HEK293 (cell line): ENCODE measurements at regions not wholly inside any gene's neighbourhood (a gene's known extent, or its start where the extent isn't known, plus 50 kb on each side); places are given as distances from the start of the nearest gene placed in this dataset.

ENCODE experiments used
- CTCF ChIA-PET: fragments of 350-600 bp; formaldehyde crosslinking; extraction: SDS; loops from one replicate; lab custom pipeline; 2021; ENCODE audit warnings: antibody characterized with exemption; lab: Yijun Ruan, JAX
- POLR2A ChIA-PET: fragments of 300-600 bp; formaldehyde crosslinking; extraction: SDS; loops from one replicate; lab custom pipeline; 2020; ENCODE audit warnings: antibody characterized with exemption, inconsistent platforms; lab: Yijun Ruan, JAX
- H3K27ac ChIP-seq: fragments of 200-500 bp; sonication (Bioruptor generic); 2 replicates; pipeline ENCODE4 v1.5.1; 2014; ENCODE audit warnings: low read depth, low read length, control low read depth, inconsistent platforms; ENCODE audit errors: extremely low read depth
- H3K36me3 ChIP-seq, 2 experiments: fragments of 200-500 bp in 1 of 2; sonication (Bioruptor generic) in 1 of 2; 1 replicate in 1 of 2; 2 replicates in 1 of 2; pipeline ENCODE4 v1.5.1; 2014 to 2017; ENCODE audit warnings: inconsistent platforms in 2 of 2, low read length in 2 of 2; ENCODE audit not compliant: control insufficient read depth in 2 of 2, insufficient read depth in 1 of 2
- H3K4me1 ChIP-seq: fragments of 200-500 bp; sonication (Bioruptor generic); 2 replicates; pipeline ENCODE4 v1.5.1; 2014; ENCODE audit warnings: mild to moderate bottlenecking, low read length, inconsistent platforms; ENCODE audit not compliant: control insufficient read depth, insufficient read depth
- H3K4me3 ChIP-seq: 2 replicates; pipeline ENCODE4 v1.5.1; 2011; ENCODE audit warnings: low read depth, mild to moderate bottlenecking, control low read depth, low read length, moderate library complexity
- H3K9me3 ChIP-seq: fragments of 200-500 bp; sonication (Bioruptor generic); 2 replicates; pipeline ENCODE4 v1.5.1; 2014; ENCODE audit warnings: low read depth, low read length, inconsistent platforms; ENCODE audit not compliant: control insufficient read depth, insufficient read depth
- INSM2 ChIP-seq: fragments of 450-650 bp; formaldehyde crosslinking; IDR thresholded peaks from 2 replicates; pipeline ENCODE4 v1.5.1; 2016; ENCODE audit warnings: missing biosample characterization, missing genetic modification characterization
- KLF17 ChIP-seq: fragments of 450-650 bp; formaldehyde crosslinking; IDR thresholded peaks from 2 replicates; pipeline ENCODE4 v1.5.1; 2016; ENCODE audit warnings: missing biosample characterization, missing genetic modification characterization
- KLF9 ChIP-seq: fragments of 450-650 bp; formaldehyde crosslinking; IDR thresholded peaks from 2 replicates; pipeline ENCODE4 v1.5.1; 2016; ENCODE audit warnings: missing biosample characterization, missing genetic modification characterization, low read depth
- PRDM1 ChIP-seq: fragments of 450-650 bp; formaldehyde crosslinking; IDR thresholded peaks from 2 replicates; pipeline ENCODE4; 2016; ENCODE audit warnings: missing biosample characterization, missing genetic modification characterization
- PRDM6 ChIP-seq: fragments of 450-650 bp; formaldehyde crosslinking; IDR thresholded peaks from 2 replicates; pipeline ENCODE4 v1.5.1; 2017; ENCODE audit warnings: missing biosample characterization, missing genetic modification characterization
- REPIN1 ChIP-seq: fragments of 450-650 bp; formaldehyde crosslinking; IDR thresholded peaks from 2 replicates; pipeline ENCODE4 v1.5.1; 2017; ENCODE audit warnings: missing biosample characterization, missing genetic modification characterization, low read depth
- TRIM28 ChIP-seq: IDR thresholded peaks from 2 replicates; pipeline ENCODE4 v1.6.1; 2011; ENCODE audit warnings: low read length, control low read depth, borderline replicate concordance
- ZNF112 ChIP-seq: fragments of 450-650 bp; formaldehyde crosslinking; IDR thresholded peaks from 2 replicates; pipeline ENCODE4 v1.5.0; 2017; ENCODE audit warnings: missing biosample characterization, missing genetic modification characterization
- ZNF148 ChIP-seq: fragments of 450-650 bp; formaldehyde crosslinking; IDR thresholded peaks from 2 replicates; pipeline ENCODE4 v1.5.0; 2017; ENCODE audit warnings: missing biosample characterization, missing genetic modification characterization, borderline replicate concordance
- ZNF157 ChIP-seq: fragments of 450-650 bp; formaldehyde crosslinking; IDR thresholded peaks from 2 replicates; pipeline ENCODE4 v1.5.1; 2016; ENCODE audit warnings: missing biosample characterization, missing genetic modification characterization
- ZNF16 ChIP-seq: fragments of 450-650 bp; formaldehyde crosslinking; IDR thresholded peaks from 2 replicates; pipeline ENCODE4 v1.5.1; 2016; ENCODE audit warnings: low read depth, missing biosample characterization, missing genetic modification characterization
- ZNF266 ChIP-seq: fragments of 450-650 bp; formaldehyde crosslinking; IDR thresholded peaks from 2 replicates; pipeline ENCODE4 v1.5.1; 2016; ENCODE audit warnings: missing biosample characterization, missing genetic modification characterization, low read depth
- ZNF426 ChIP-seq: fragments of 450-650 bp; formaldehyde crosslinking; IDR thresholded peaks from 2 replicates; pipeline ENCODE4 v1.5.1; 2017; ENCODE audit warnings: missing biosample characterization, missing genetic modification characterization, mild to moderate bottlenecking, inconsistent platforms, moderate library complexity
- ZNF433 ChIP-seq: fragments of 450-650 bp; formaldehyde crosslinking; IDR thresholded peaks from 2 replicates; pipeline ENCODE4 v1.5.1; 2016; ENCODE audit warnings: missing biosample characterization, missing genetic modification characterization, low read depth
- ZNF510 ChIP-seq: fragments of 450-650 bp; formaldehyde crosslinking; IDR thresholded peaks from 2 replicates; pipeline ENCODE4 v1.5.1; 2018; ENCODE audit warnings: mild to moderate bottlenecking, missing genetic modification characterization, missing biosample characterization; ENCODE audit not compliant: insufficient replicate concordance
- ZNF529 ChIP-seq: fragments of 450-650 bp; formaldehyde crosslinking; IDR thresholded peaks from 2 replicates; pipeline ENCODE4 v1.5.1; 2017; ENCODE audit warnings: missing genetic modification characterization, missing biosample characterization; ENCODE audit not compliant: insufficient replicate concordance
- ZNF677 ChIP-seq: fragments of 450-650 bp; IDR thresholded peaks from 2 replicates; pipeline ENCODE4 v1.5.0; 2018; ENCODE audit warnings: missing biosample characterization, mild to moderate bottlenecking, missing genetic modification characterization, moderate library complexity
- ZNF76 ChIP-seq: fragments of 450-650 bp; formaldehyde crosslinking; IDR thresholded peaks from 2 replicates; pipeline ENCODE4; 2016; ENCODE audit warnings: low read depth, missing biosample characterization, missing genetic modification characterization, borderline replicate concordance
- ZNF837 ChIP-seq: fragments of 450-650 bp; formaldehyde crosslinking; IDR thresholded peaks from 2 replicates; pipeline ENCODE4 v1.5.1; 2016; ENCODE audit warnings: missing biosample characterization, missing genetic modification characterization
- ZSCAN16 ChIP-seq: fragments of 450-650 bp; formaldehyde crosslinking; IDR thresholded peaks from 2 replicates; pipeline ENCODE4 v1.5.1; 2016; ENCODE audit warnings: missing biosample characterization, missing genetic modification characterization
- ZSCAN30 ChIP-seq: fragments of 450-650 bp; IDR thresholded peaks from 2 replicates; pipeline ENCODE4 v1.5.1; 2018; ENCODE audit warnings: missing biosample characterization, mild to moderate bottlenecking, missing genetic modification characterization, moderate library complexity

- TF ChIP-seq KLF17 (tag by site-specific recombination), result no peak
- TF ChIP-seq ZNF837, result no peak
These were observed 1069.6 kb upstream of the B3GALT2 start (continued) for GRCh38 chr1:194256010-194256409.

- ChIA-PET CTCF (no interaction called here), POLR2A (no interaction called here)
- Histone ChIP-seq H3K4me1 (no peaks in the 10 kb centered on the region), H3K4me3 (no peak overlapping the region), H3K36me3 (no peaks in the 10 kb centered on the region), H3K27ac (no peak overlapping the region), H3K9me3 (no peaks in the 10 kb centered on the region)
- no peak for TF ChIP-seq PRDM6
- no peak for TF ChIP-seq KLF9
- TF ChIP-seq ZSCAN16, result no peak
- TF ChIP-seq ZNF76 (tag by site-specific recombination), result no peak
- no peak for TF ChIP-seq INSM2 (tag by site-specific recombination)
- no peak for TF ChIP-seq REPIN1
- TF ChIP-seq ZNF433 (tag by site-specific recombination), result no peak
- TF ChIP-seq ZSCAN30 (tag by site-specific recombination), result no peak
- TF ChIP-seq ZNF266 (tag by site-specific recombination), result no peak
- TF ChIP-seq ZNF426 (tag by site-specific recombination), result no peak
- TF ChIP-seq ZNF157, result no peak
- TF ChIP-seq ZNF677, result no peak
- TF ChIP-seq ZNF529 (tag by site-specific recombination), result no peak
- no peak for TF ChIP-seq ZNF148
- TF ChIP-seq TRIM28, result no peak
- no peak for TF ChIP-seq ZNF510 (tag by site-specific recombination)
- no peak for TF ChIP-seq ZNF112 (tag by site-specific recombination)
- TF ChIP-seq PRDM1 (tag by site-specific recombination), result no peak
- no peak for TF ChIP-seq ZNF16 (tag by site-specific recombination)
These were observed 1065.8 kb upstream of the B3GALT2 start for GRCh38 chr1:194252199-194252598.
